ENCODE measurements at regions not wholly inside any gene's neighbourhood (a gene's known extent, or its start where the extent isn't known, plus 50 kb on each side); places are given as distances from the start of the nearest gene placed in this dataset.

GRCh38 chrX:55142919-55143310, 54.1 kb downstream of the PAGE2 start:
- TF ChIP-seq POLR2A (IDR thresholded peaks at IDR 0.05) (no peak), POLR2AphosphoS5 (IDR thresholded peaks at IDR 0.05) (no peak), CTCF (IDR thresholded peaks at IDR 0.05) (no peak), EP300 (IDR thresholded peaks at IDR 0.05; ENCODE audit: low read depth) (no peak)
